HFF-Myc (cell line): ENCODE measurements at regions not wholly inside any gene's neighbourhood (a gene's known extent, or its start where the extent isn't known, plus 50 kb on each side); places are given as distances from the start of the nearest gene placed in this dataset.

Source experiments
- DNase-seq: peaks from one replicate; pipeline ENCODE4 v3.0.0-alpha.2; 2011; ENCODE audit warnings: low read depth; ENCODE audit errors: extremely low read depth
- H3K4me3 ChIP-seq: replicated peaks from 2 replicates; pipeline ENCODE4 v1.5.1; 2011; ENCODE audit warnings: low read depth, mild to moderate bottlenecking, control low read depth, low read length
- TF ChIP-seq, protein P1 (sequence below): IDR thresholded peaks from 2 replicates; pipeline ENCODE4 v1.5.1; 2012; ENCODE audit warnings: mild to moderate bottlenecking, low read depth, low read length, control low read depth; ENCODE audit errors: missing control alignments

DNA sequence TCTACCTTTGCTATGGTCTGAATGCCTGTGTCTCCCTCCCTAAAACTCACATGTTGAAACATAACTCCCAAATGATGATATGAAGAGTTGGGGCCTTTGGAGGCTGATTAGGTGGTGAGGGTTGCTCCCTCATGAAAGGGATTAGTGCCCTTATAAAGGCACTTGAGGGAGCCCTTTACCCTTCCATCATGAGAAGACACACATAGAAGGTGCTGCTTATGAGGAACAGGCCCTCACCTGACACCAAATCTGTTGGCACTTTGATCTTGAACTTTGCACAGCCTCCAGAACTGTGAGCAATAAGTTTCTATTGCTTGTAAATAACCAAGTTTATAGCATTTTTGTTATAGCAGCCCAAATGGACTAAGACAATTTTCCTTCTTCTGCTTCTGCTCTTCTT is 76.2 kb upstream of the ADAMTS9 start:
- DNase-seq, result no peak
- no peak overlapping the region for H3K4me3 ChIP-seq
- TF ChIP-seq, protein P1, sequence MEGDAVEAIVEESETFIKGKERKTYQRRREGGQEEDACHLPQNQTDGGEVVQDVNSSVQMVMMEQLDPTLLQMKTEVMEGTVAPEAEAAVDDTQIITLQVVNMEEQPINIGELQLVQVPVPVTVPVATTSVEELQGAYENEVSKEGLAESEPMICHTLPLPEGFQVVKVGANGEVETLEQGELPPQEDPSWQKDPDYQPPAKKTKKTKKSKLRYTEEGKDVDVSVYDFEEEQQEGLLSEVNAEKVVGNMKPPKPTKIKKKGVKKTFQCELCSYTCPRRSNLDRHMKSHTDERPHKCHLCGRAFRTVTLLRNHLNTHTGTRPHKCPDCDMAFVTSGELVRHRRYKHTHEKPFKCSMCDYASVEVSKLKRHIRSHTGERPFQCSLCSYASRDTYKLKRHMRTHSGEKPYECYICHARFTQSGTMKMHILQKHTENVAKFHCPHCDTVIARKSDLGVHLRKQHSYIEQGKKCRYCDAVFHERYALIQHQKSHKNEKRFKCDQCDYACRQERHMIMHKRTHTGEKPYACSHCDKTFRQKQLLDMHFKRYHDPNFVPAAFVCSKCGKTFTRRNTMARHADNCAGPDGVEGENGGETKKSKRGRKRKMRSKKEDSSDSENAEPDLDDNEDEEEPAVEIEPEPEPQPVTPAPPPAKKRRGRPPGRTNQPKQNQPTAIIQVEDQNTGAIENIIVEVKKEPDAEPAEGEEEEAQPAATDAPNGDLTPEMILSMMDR, result no peak

DNA sequence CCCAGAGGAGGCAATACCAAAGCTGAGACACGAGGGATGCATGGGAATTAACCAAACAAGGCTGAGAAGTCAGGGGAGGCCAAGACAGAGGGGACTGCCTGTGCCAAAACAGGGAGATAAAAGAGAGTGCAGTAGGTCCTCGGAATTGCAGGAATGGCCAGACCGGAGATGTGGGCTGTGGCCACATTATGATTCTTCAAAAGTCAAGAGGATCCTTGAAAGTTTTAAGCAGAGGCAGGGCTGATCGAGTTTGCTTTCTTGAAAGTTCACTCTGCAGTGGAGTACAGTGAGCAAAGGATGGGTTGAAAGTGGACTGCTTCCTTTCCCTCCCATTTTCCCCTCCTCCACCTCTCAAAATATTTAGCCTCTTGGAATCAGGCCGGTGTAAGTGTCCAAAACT is 73.9 kb upstream of the ADAMTS9 start:
- no peak for DNase-seq
- no peak overlapping the region for H3K4me3 ChIP-seq
- TF ChIP-seq, protein P1, result no peak

DNA sequence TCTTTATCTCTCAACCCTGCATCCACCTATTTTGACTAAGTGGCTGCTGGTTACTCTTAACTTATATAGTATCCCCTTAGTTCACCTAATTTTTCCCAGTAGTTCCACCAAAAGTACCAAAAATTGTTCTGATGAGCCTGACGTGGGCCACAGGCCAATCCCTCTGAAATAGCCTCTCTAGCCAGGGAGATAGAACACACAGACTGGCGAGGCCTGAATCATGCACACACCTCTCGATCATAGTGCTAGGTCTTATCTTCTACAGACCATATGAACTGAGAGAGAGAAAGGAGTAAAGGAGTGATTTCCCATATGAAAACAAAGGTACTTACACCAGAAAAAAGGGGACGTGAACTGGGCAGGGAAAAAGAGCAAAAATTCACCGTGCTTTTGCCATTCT is 72.5 kb upstream of the ADAMTS9 start:
- TF ChIP-seq, protein P1, result no peak
- H3K4me3 ChIP-seq, result no peak overlapping the region
- DNase-seq, result no peak

DNA sequence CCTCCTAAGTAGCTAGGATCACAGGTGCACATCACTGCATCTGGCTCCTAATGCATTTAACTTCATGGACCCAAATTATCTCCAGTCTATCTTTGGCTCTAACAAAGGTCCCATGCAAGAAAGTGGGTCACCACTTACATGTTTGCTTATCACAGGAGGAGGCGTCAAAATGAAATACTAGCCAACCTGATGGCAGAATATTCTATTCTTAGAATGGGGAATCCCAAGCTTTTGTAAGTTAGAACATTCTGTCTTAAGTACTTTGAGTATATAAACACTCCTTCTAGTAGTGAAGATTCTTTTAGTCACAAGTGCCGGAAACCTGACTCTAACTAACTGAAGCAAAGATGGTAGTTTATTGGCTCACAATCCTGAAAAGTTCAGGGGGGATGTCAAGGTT is 72.0 kb upstream of the ADAMTS9 start:
- TF ChIP-seq, protein P1, result no peak
- DNase-seq, result no peak

DNA sequence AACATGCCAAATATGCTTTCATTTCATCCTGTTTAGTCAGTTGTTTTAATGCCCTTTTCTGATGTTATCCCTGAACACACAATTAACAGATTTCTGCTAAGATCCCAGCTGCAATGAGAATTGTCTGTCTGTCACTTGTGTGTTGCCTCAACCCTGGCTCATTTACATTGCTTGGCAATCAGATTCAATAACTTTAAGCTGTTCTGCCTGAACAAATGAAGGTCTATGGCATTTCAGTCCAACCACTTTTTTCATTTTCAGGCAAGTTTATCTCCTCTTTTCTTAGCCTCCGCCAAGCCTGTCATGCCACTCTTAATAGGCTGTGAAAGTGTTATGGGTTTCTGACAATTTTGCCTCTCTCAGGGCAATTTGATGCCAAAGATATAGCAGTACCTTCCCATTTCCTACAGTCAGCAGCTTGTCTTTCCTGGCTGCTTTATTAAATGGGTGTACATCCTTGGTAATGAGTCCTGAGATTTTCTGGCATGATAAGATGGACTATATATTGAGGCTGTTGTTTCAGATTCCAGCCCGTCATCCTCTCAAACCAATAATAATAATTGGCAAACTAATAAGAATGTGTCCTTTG is 68.7 kb upstream of the ADAMTS9 start:
- TF ChIP-seq, protein P1, result no peak
- DNase-seq, result no peak
- H3K4me3 ChIP-seq, result no peak overlapping the region

More for the DNA sequence above, 72.0 kb upstream of the ADAMTS9 start:
- H3K4me3 ChIP-seq, result no peak overlapping the region

DNA sequence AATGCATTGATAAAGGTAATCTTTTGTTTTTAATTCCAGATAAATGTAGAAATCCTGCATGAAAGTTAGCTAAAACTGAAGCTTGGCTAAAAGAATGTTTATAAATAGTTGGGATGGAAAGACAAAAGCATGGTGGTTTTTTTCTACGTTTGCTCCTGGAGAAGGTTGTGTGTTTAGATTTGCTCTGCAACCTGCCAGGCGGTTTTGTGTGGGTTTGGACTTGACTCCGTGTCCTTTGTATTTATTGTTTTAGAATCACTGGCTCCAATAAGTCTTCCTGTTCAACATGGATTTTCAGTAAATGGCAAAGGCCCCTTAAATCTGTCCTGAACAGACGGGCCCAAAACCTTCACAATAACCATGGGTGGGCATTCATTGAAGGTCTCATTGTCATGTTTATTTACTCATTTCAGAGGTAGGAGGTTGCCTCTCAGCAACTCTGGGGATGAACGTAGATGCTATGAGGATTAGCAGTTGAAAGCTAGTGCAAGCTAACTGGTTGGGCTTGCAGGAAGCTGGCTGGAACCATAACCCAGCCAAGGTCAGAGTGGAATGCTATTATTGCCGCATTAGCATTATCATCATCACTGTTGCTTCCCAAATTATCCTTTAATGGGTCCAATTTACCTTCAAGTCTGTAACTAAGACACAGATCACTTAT is 60.6 kb upstream of the ADAMTS9 start:
- TF ChIP-seq, protein P1, result no peak
- no peak for DNase-seq
- no peak overlapping the region for H3K4me3 ChIP-seq
